ENCODE measurements at regions not wholly inside any gene's neighbourhood (a gene's known extent, or its start where the extent isn't known, plus 50 kb on each side); places are given as distances from the start of the nearest gene placed in this dataset.

GRCh38 chr2:207428573-207428972, 101.2 kb upstream of the CREB1 start:
- DNase-seq (ENCODE audit: low read depth): no peak
- TF ChIP-seq, protein P1, sequence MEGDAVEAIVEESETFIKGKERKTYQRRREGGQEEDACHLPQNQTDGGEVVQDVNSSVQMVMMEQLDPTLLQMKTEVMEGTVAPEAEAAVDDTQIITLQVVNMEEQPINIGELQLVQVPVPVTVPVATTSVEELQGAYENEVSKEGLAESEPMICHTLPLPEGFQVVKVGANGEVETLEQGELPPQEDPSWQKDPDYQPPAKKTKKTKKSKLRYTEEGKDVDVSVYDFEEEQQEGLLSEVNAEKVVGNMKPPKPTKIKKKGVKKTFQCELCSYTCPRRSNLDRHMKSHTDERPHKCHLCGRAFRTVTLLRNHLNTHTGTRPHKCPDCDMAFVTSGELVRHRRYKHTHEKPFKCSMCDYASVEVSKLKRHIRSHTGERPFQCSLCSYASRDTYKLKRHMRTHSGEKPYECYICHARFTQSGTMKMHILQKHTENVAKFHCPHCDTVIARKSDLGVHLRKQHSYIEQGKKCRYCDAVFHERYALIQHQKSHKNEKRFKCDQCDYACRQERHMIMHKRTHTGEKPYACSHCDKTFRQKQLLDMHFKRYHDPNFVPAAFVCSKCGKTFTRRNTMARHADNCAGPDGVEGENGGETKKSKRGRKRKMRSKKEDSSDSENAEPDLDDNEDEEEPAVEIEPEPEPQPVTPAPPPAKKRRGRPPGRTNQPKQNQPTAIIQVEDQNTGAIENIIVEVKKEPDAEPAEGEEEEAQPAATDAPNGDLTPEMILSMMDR (IDR thresholded peaks at IDR 0.05; ENCODE audit: insufficient read depth, low read length): no peak
- no peak overlapping the region for H3K4me3 ChIP-seq (ENCODE audit: low read depth, low read length)

DNA sequence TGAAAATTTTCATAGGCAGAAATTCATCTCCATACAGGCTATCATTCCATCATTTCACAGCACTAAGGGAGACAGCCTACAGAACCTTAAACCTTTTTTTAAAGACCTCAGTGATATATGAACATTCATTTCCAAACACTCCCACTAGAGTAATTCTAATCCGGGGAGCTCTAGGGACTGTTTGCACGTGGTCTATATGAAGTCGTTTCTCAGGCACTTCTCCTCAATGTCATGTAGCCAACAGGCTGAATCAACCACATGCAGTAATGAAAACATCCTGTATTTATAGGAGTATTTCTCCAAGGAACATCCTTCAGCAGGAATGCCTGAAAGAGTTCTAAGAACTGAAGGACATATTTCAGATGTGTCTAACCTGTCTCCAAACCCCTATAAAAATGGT, 97.3 kb upstream of the CREB1 start:
- TF ChIP-seq, protein P1 (IDR thresholded peaks at IDR 0.05; ENCODE audit: insufficient read depth, low read length): no peak
- H3K4me3 ChIP-seq (ENCODE audit: low read depth, low read length): no peak overlapping the region
- DNase-seq (ENCODE audit: low read depth): peak; percentile 48

- DNase-seq (ENCODE audit: low read depth): peak; percentile 41
- TF ChIP-seq, protein P1 (IDR thresholded peaks at IDR 0.05; ENCODE audit: insufficient read depth, low read length): no peak
- no peak overlapping the region for H3K4me3 ChIP-seq (ENCODE audit: low read depth, low read length)
These were observed 95.5 kb upstream of the CREB1 start for GRCh38 chr2:207434306-207434705.

- TF ChIP-seq, protein P1 (IDR thresholded peaks at IDR 0.05; ENCODE audit: insufficient read depth, low read length): no peak
- no peak for DNase-seq (ENCODE audit: low read depth)
These were observed 94.8 kb upstream of the CREB1 start for GRCh38 chr2:207434899-207435465.

GRCh38 chr2:207437136-207437523, 92.6 kb upstream of the CREB1 start:
- no peak for DNase-seq (ENCODE audit: low read depth)
- no peak overlapping the region for H3K4me3 ChIP-seq (ENCODE audit: low read depth, low read length)
- TF ChIP-seq, protein P1 (IDR thresholded peaks at IDR 0.05; ENCODE audit: insufficient read depth, low read length): no peak

More at GRCh38 chr2:207434899-207435465, 94.8 kb upstream of the CREB1 start:
- H3K4me3 ChIP-seq (ENCODE audit: low read depth, low read length): no peak overlapping the region

GRCh38 chr2:207437524-207438143, 92.1 kb upstream of the CREB1 start:
- TF ChIP-seq, protein P1 (IDR thresholded peaks at IDR 0.05; ENCODE audit: insufficient read depth, low read length): no peak
- peak; percentile 58 for DNase-seq (ENCODE audit: low read depth)

More at GRCh38 chr2:207437524-207438143, 92.1 kb upstream of the CREB1 start:
- no peak overlapping the region for H3K4me3 ChIP-seq (ENCODE audit: low read depth, low read length)
